GM19452 (cell line): ENCODE measurements at regions not wholly inside any gene's neighbourhood (a gene's known extent, or its start where the extent isn't known, plus 50 kb on each side); places are given as distances from the start of the nearest gene placed in this dataset.
"Not testable (repeated sequence)": the region's sequence is repeated elsewhere in the genome, so short reads cannot be mapped to it uniquely, and the experiment has no call there.

Source experiments
- ATAC-seq: cut with Tn5 transposase; IDR thresholded peaks from one replicate; pipeline ENCODE4 v1.9.1; 2021; ENCODE audit not compliant: unreplicated experiment

DNA sequence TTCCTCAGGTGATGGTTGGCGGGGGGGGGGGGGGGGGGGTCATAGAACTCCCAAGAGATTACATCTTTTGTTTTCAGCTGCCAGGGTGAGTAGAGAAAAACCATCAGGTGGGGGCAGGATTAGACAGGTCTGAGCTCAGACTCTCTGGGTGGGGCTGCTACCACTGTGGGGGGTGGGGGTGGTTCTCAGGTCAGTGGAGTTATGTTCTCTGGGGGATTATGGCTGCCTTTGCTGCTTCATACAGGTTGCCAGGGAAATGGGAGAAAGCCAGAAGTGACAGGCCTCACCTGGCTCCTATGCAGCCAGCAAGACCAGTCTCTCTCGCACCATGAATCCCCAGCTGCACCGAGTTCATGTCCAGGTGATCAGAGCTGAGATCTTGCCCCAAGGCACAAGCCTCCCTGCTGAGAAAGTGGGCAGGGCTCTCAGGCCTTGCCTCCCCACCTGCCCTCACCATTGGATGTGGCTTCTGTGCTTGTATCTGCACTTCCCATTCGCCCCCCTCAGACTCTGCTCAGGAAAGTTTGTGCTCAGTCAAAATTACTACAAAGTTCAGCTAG lies 828.1 kb downstream of the MCTP2 start:
- ATAC-seq, result no peak

DNA sequence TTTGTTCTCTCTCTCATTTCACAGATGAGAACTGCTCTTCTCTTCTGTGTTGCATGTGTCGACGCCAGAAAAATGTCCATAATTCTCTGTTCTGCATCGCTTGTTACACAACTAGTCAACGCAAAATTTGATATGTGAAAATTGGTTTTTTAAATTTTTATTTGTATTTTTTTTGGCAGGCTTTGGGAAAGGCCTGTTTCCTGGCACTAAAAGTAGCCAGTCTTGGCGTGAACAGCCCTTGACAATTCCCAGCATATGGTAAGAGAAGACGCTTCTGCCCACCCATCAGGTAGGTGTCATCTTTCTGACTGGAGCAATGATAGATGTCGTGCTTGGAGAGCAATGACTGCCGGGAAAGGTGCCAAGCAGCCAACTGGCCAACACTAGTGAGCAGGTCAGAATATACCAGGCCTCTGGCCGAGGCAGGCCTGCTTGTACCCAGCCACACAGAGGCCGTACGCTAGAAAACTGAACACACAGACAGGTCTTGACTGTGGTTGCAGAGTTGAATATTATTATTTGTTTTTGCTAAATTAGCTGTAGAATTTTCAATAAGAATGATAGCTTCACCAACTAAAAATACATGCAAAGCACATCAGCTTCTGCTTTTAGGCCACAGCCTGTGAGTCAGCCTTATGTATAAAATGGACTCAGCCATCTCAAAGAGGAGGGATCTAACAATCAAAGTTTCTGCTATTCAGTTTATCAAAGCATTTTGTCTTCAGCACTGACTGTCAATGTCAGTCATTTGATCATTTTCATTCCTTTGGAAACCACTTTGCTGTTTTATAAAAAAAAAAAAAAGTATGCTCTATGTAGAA lies 837.5 kb downstream of the MCTP2 start:
- no peak for ATAC-seq

DNA sequence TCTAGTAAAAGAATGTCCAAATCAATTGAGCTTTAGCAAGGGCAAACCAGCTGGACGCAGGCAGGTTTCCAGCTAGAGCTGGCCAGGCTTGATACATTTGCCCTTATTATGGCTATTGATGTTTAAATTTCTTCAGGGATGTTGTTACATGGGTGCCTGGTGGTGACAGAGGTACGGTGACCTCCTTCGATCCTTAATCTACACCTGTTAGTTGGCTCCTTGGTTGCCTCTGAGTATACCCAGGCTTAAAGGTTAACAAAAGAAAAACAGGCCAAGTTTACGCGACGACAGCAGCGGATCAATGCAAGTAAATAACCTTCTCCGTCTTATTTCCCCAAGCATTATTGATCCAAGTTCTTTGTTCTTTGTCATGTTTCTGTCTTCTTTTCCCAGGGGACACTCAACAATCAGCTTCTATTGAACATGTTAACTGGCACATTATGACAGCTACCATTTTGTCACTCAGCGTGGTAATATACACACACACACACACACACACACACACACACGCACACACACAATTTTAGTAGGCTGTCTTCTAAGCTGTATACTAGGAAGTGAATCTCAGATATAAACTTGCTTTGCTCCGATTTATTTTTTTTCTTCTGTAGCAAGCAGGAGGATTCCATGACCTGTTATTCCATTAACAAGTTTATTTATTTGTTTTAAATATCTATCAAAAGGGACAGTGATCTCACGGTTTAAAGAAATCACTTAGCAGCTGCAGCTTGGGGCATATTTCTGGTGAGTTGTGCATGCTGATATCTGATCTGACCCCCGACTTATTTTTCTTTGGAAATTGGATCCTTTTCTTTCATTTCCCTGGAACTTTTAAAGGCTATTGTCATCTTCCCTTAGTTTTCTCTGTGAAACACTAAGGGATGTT lies 844.7 kb downstream of the MCTP2 start:
- ATAC-seq, result no peak

DNA sequence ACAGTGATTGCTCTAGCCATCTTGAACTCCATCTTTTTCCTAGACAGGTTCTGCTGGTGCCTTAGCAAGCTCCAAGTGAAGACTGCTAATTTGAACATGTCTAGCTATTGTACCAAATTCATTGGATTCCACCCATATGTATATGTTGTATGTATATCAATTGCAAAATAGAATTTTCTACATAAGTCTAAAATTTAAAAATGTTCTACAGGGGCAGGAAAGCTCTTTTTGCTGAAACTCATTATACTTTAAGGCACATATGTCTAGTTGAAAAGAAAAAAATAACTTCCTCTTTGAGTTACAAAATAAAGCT lies 845.3 kb downstream of the MCTP2 start:
- no peak for ATAC-seq

DNA sequence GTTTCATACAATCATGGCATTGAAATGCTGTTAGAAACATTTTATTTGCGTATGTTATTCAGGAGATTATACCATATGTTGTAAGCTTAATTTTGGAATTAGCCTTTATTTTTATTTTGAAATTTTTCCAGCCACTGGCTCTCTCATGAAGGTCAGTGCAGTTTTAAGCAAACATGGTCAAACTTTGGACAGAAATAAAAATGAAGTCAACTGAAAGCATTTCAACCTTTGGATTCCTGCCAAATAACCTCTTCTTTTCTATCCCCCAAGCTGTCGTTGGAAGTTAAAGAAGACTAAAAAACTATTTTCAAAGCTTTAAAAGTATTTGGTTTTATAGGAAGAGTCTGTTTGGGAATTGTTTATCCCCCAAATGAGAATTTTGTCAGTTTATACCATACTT lies 846.6 kb downstream of the MCTP2 start:
- no peak for ATAC-seq

DNA sequence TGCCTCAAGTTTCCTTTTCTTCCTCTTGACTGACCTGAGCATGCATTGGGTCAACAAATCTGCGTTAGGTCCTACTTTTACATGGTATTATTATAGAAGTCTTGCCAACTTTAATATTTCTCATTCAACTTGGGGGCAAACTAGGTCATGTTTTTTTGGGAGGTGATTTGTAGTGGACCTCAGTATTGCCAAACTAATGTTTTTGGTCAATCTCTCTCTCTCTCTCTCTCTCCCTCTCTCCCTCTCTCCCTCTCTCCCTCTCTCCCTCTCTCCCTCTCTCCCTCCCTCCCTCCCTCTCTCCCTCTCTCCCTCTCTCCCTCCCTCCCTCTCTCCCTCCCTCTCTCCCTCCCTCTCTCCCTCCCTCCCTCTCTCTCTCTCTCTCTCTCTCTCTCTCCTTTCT lies 848.9 kb downstream of the MCTP2 start:
- not testable (repeated sequence) for ATAC-seq

DNA sequence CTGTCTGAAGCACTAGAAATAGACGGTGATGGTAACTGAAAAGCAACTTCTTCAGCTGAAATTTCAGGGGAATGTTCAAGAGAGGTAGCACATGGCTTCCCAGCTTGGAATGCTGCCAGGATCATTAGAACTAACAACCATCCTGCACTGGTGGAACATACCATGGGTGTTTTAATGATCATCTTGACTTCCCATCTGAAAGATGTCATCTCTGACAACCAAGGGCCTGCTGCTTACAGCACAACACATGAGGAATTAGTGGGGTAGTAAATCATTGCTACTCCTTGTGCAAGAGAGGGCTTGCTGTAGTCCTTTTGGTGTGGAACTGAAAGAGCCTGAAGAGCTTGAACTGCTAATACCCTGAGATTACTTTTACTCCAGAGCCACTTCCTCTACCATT lies 853.7 kb downstream of the MCTP2 start:
- ATAC-seq, result no peak

DNA sequence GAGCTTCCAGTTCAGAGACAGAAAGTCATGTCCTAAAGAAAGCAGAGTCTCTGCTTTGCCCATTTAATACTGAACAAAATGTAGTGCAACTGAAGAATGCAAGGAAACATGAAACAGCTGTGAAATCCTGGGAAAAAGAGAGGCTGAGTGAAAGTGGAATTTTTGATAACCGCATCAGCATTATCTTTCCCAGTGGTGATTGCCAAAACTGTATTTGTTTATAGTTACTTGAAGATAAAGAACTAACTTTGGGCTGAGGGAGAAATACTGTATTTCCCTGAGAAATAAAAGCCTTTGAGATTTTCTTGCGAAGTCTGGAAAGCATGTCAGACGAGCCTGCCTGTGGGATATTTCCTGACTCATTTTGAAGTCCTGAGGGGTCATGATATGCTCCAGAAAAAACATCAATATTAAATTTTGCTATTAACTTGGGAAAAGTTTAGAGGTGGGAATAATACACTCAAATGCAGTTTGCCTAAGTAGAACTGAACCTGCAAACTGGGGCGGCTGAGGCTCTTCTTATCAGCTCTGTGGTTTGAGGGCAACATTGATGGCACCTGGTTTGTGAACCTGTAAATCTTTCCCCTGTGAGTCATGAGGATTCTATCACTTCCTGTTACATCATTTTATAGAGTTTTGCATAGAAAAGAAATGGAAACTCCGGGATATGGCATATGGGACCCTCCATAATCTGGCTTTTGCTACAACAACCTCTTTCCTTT lies 855.3 kb downstream of the MCTP2 start:
- ATAC-seq, result no peak

DNA sequence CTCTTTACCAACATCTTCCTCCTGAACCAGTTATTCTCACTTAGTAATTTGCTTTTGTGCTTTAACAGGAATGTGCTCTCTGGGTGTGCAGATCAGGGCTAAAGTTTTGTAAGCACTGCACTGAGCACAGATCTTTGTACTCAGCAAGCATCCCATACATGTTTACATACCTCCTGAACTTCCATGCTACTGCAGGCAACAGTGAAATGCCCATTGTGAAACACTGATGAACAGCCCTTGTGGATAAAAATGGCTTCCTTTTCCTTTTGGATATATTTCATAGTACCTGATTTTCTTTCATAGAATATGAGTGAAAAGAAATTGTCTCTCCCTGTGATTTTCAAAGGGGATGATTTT lies 855.9 kb downstream of the MCTP2 start:
- ATAC-seq, result no peak

DNA sequence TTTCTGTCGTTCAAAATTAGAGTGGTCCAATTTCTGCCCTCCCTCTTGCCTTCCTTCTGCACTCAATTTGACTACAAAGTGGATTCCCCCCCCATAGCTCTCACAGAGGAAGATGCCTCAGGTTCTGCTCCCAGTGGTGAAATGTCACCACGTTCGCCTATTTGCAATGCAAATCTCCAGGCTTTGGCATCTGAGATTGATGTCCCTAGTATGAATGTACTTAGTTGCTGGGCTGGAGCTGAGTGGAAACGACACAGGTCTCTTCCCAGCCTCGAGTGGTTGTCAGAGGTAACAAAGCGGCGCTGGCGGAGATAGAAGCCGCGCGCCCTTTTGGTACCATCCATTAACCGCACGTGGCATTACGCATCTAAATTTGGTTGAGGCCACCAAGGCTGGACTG lies 860.1 kb downstream of the MCTP2 start:
- no peak for ATAC-seq

DNA sequence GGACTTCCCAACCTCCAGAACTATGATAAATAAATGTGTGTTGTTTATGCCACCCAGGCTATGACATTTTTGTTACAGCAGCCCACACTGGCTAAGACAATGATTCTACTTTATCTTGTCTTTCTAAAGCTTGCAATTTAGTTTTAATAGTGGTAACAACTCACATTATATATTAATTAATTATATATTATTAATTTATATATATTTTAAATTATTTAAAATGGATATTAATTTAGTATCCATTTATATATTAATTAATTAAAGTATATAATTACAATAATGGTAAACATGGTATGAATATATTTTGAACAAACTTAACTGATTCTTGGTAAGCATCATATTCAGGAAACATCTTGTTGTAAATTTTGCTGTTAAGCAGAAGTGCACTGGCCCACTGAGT lies 863.9 kb downstream of the MCTP2 start:
- no peak for ATAC-seq

DNA sequence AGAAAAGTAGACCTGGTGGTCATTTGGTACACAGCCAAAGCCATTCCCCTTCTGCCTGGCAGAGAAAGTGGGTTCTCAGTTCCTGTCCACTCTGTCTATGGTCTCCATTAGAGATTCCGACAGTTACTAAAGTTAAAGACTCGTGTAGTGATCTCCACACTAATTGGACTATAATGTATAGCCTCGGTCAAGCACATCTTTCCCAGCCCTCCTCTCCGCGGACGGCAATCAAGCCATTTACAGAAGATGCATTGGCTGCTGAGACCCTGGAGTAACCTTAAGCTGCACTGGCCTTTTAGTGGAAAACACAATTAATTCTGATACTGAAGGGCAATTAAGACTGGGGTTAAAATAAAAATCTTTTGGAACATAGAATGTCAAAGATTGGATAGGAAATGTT lies 865.3 kb downstream of the MCTP2 start:
- ATAC-seq, result no peak

DNA sequence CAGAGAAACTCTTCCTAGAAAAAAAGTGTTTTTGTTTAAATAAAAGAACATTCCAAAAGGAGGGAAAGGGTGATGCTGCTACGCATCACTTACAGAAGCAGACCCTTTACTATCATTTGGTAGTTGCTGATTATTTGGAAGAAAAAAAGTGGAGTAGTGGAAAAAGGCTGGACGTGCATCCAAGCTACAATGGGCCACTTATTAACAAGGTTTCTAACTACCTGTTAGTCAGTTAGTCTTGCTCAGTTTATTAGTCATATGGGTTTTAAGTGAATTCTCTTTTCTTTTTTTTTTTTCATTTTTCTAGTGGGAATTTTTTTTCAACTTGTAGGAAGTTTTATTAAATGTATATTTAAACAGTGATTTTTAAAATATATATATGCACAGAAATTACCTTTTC lies 866.0 kb downstream of the MCTP2 start:
- no peak for ATAC-seq

DNA sequence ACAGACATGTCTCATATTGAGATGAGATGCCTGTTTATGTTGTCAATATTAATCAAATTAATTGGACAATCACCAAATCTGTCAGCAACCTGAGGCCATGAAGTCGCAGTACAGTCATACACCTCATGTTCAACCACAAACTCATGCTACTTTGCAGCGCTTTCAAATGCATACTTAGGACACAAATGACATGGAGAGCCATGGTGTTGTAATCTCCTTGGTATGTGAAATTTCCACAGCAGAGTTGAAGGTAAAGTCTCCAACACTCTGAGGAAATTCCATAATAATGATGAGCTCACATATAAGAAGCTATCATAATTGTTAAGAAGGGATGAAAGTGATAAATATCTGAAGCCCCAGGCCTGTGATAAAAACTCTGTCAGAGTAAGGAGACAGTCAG lies 873.9 kb downstream of the MCTP2 start:
- no peak for ATAC-seq

DNA sequence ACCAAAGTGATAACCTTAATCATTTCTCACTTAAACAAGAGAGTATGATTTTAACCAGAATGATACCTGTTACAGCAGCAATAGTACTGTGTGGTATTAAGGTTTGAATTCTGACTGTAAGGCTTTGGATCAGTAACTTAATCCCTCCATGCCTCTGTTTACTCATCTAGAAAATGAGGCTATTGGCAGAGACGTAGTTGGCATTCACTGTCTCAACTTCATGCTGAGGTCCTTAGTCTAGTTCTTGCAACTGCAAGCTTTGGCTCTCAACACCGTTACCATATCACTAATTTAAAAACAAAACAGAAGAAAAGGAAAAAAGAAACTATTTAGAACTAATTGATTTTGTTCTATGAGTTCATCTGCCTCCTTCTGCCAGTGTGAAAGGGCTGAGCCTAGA lies 875.4 kb downstream of the MCTP2 start:
- no peak for ATAC-seq

DNA sequence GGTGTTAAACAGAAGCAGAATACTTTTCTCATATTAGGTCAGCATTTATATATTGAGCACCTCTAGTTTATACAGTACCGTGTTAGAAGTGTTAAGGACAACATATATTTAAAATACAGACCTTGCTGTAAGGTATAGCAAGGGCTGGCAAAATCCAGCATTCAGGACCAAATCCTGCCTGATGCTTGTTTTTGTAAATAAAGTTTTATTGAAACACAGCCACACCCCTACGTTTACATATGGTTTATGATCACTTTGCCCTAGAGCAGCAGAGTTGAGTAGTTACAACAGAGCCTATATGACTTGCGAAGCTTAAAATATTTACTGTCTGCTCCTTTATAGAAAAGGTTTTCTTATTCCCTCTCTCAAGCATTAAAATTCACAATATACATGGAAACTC lies 877.3 kb downstream of the MCTP2 start:
- ATAC-seq, result no peak

DNA sequence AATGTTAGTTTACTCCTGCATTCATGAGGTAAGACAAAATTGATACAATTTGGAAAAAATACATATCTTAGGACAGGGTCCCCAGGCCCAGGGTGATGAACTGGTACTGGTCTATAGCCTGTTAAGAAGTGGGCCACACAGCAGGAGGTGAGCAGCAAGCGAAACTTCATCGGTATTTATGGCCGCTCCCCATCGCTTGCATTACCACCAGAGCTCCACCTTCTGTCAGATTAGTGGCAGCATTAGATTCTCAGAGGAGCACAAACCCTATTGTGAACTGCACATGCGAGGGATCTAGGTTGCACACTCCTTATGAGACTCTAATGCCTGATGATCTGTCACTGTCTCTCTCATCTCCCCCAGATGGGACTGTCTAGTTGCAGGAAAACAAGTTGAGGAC lies 880.6 kb downstream of the MCTP2 start:
- ATAC-seq, result no peak

DNA sequence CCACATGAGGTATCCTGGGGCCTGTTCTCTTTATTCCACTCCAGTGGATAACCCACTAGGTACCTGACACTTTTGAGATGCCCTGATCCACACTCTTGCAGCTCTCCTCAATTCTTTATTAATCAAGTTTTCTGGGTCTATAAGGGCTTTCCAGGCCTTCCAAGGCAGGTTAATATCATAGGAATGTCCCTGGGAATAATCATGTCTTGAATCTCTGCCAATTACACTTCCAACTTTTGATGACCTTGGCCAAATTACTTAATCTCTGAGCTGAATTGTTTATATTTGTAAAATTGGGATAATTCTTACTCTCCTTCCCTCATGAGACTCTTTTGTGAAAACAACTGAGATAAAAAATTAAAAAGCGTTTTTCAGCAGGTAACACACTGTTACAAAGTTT lies 881.7 kb downstream of the MCTP2 start:
- no peak for ATAC-seq

DNA sequence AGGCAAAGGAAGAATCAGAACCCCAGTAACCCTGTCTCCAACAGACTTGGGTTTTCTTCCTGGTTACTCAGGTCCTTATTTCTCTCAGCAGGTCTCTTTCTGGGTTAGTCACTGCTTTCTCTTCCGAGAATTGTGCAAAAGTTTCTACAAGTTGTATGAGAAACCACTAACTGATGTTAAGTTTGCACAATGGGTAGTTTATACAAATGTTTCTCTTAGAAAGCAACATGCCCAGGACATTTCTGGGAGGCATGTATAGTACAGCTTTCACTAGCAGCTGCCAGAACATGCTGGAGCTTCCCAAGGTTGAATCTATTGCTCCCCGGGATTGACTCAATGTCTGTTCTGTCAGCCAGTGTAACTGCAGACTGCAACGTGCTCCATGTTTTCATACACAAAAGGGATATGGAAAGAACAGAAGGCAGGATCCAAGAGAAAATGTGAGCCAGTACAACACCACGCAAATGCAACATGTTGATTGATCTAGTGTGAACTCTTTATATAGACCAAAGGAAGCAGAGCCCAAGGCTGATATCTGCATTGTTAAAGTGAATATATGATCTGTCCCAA lies 887.8 kb downstream of the MCTP2 start:
- no peak for ATAC-seq

DNA sequence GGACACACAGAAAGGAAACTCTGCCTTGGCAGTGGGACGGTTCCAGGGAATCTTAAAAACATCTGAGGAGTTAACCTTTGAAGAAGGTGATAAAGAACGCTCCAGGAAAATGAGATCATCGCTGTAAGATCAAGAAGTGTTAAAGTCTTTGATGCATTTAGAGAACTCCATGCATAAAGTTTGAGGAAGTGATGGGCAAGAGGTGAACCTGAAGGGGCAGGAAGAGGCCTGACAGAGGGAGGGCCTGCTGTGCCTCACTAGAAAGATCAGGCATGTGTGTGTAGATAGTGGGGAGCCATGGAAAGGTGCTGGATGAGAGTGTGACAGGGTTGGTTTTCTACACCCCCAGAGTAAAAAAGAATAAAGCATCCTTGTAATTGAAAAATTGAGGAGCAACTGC lies 889.2 kb downstream of the MCTP2 start:
- ATAC-seq, result no peak

DNA sequence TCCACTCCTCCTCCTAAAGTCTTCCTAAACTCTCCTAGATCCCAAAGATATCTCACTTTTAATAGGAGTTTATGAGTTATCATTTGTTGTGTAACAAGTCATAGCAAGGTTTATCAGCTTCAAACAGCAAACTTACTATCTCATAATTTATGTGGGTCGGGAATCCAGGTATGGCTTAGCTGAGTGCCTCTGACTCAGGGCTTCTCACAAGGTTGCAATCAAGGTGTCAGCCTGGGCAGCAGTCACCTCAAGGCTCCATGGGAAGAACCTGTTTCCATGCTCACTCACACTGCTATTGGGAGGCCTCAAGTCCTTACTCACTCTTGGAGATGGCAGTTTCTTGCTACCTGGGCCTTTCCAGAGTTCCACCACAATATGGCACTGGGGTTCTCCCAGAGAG lies 889.8 kb downstream of the MCTP2 start:
- no peak for ATAC-seq
